ENCODE measurements at regions not wholly inside any gene's neighbourhood (a gene's known extent, or its start where the extent isn't known, plus 50 kb on each side); places are given as distances from the start of the nearest gene placed in this dataset.

DNA sequence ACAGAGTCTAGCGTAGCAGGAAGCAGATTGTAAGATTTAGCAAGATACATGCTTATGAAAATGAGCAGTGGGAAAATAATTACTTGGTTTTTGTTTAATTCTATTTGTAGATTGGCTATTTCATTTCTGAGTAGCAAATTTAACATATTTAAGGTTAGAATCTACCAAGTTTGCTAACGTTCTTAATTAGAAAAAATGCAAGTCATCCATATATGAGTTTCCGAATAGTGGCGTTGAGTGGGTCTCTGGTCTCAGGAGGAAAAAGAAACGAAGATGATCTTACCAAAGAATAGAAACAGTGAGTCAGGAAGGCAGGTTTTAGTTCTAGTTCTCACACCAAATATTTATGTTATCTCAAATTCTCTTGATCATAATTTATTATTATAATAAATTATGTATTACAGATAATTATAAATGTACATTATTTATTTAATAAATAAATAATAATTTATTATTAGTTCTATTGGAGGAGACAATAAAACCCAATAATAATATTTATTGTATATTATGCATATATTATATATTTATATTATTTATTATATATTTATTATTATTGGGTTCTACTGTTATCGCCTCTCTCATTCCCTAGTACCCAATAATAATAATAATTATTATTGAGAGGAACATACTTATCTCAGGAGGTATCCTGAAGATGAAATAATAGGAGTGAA lies 194.3 kb upstream of the PITRM1 start:
- TF ChIP-seq CTCF (conservative IDR thresholded peaks at IDR 0.05; ENCODE audit: low read depth, low read length) (no peak), EZH2 (IDR thresholded peaks at IDR 0.05; ENCODE audit: borderline replicate concordance, low read depth, low read length, poor library complexity, severe bottlenecking) (no peak)

All from A673 (cell line).